GM10248 (cell line): ENCODE measurements at regions not wholly inside any gene's neighbourhood (a gene's known extent, or its start where the extent isn't known, plus 50 kb on each side); places are given as distances from the start of the nearest gene placed in this dataset.

Experiments used
- CTCF ChIA-PET: fragments of 300-600 bp; sonication (Branson Sonifier 250); formaldehyde crosslinking; extraction: SDS; loops from one replicate; lab custom pipeline; 2021; ENCODE audit warnings: antibody characterized with exemption; lab: Yijun Ruan, JAX
- POLR2A ChIA-PET: fragments of 350-650 bp; sonication (Branson Sonifier 250); formaldehyde crosslinking; extraction: SDS; loops from one replicate; lab custom pipeline; 2020; ENCODE audit warnings: antibody characterized with exemption; lab: Yijun Ruan, JAX
- DNase-seq: peaks from one replicate; pipeline ENCODE4 v3.0.0; 2012; ENCODE audit errors: extremely low spot score
- CTCF ChIP-seq: IDR thresholded peaks from 2 replicates; pipeline ENCODE4 v1.5.1; 2012; ENCODE audit warnings: mild to moderate bottlenecking, low read depth; ENCODE audit errors: extremely low read depth, missing control alignments, control extremely low read depth

GRCh38 chr5:3958389-3958788, 362.8 kb downstream of the IRX1 start:
- no peak for DNase-seq
- TF ChIP-seq CTCF: no peak
- ChIA-PET CTCF (no interaction called here), POLR2A (no interaction called here)

- no peak for DNase-seq
- POLR2A ChIA-PET: no interaction called here
- CTCF ChIA-PET: no interaction called here
- TF ChIP-seq CTCF: no peak
Measured at GRCh38 chr5:3962113-3962512, 366.5 kb downstream of the IRX1 start.

GRCh38 chr5:3963652-3964051, 368.0 kb downstream of the IRX1 start:
- ChIA-PET POLR2A (no interaction called here), CTCF (no interaction called here)
- no peak for TF ChIP-seq CTCF
- no peak for DNase-seq

- TF ChIP-seq CTCF: no peak
- ChIA-PET CTCF (no interaction called here), POLR2A (no interaction called here)
- DNase-seq: no peak
Measured at GRCh38 chr5:3980156-3980555, 384.5 kb downstream of the IRX1 start.

- ChIA-PET POLR2A (no interaction called here), CTCF (no interaction called here)
- DNase-seq: no peak
- no peak for TF ChIP-seq CTCF
Measured at GRCh38 chr5:3987867-3988266, 392.2 kb downstream of the IRX1 start.

- no peak for DNase-seq
- no peak for TF ChIP-seq CTCF
- POLR2A ChIA-PET: no interaction called here
- CTCF ChIA-PET: no interaction called here
Measured at GRCh38 chr5:3993856-3994473, 398.3 kb downstream of the IRX1 start.
